ENCODE measurements at regions not wholly inside any gene's neighbourhood (a gene's known extent, or its start where the extent isn't known, plus 50 kb on each side); places are given as distances from the start of the nearest gene placed in this dataset.

DNA sequence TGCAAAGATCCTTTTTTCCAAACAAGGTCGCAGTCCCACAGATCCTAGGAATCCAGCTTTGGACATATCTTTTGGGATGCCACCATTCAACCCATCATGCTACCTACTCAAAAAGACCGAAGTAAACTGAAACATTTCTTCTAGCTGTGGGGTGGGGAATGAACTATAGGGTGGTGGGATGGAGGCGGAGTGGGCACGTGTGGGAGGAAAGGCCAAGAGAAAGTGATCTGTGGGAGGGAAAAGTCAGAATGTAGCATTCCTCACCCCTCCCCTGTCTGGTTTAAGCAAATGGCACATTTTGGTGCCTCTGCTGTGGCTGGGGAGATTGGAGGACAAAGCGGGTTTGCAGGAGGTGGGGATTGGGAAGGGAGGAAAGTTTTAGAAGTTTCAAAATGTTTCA, 59.2 kb upstream of the IL17B start:
- no peaks in the 10 kb centered on the region for H3K79me2 ChIP-seq (ENCODE audit: insufficient read depth)
- no peaks in the 10 kb centered on the region for H3K36me3 ChIP-seq (ENCODE audit: low read depth)

DNA sequence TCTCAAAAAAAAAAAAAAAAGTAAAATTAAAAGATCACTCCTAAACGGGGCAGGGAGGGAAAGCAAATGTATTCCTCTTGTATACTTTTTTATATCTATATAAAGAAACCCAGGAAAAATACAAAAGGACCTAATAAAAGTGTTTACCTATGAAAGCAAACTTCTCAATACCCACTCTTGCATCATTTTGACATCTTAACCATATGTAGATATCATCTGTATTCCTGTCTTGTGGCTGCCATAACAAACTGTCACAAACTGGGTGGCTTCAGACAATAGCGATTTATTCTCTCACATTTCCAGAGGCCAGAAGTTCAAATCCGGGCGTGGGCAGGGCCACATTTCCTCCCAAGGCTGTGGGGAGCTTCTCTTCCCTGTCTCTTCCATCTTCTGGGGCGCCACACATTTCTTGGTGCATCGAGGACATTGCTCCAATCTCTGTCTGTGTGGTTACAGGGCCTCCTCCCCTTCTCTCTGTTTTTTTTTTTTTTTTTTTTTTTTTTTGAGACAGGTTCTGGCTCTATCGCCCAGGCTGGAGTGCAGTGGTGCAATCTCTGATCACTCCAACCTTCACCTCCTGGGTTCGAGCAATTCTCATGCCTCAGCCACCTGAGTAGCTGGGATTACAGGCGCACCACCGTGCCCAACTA, 58.4 kb upstream of the IL17B start:
- Histone ChIP-seq H3K9me3 (ENCODE audit: low read depth) (no peaks in the 10 kb centered on the region), H3K4me2 (ENCODE audit: unreplicated experiment) (no peak overlapping the region), H3K36me3 (ENCODE audit: low read depth) (no peaks in the 10 kb centered on the region), H3F3A (ENCODE audit: insufficient read depth) (peaks cover 38% of the 10 kb centered on the region), H2AFZ (no peak overlapping the region), H3K79me2 (ENCODE audit: insufficient read depth) (no peaks in the 10 kb centered on the region), H3K9me2 (ENCODE audit: insufficient read depth) (no peaks in the 10 kb centered on the region), H3K27ac (no peak overlapping the region), H3K27me3 (replicated peaks; ENCODE audit: insufficient read depth) (no peaks in the 10 kb centered on the region), H3K4me3 (no peak overlapping the region), H3K9ac (no peak overlapping the region), H3K4me1 (ENCODE audit: insufficient read depth) (peaks cover 3% of the 10 kb centered on the region), H4K20me1 (ENCODE audit: insufficient read depth) (no peaks in the 10 kb centered on the region)
- TF ChIP-seq EZH2phosphoT487 (IDR thresholded peaks at IDR 0.05; ENCODE audit: insufficient read depth, low read depth): no peak
- in situ Hi-C loops (cut with MboI): no loop called here
- no peak for DNase-seq
- WGBS, 2 experiments (ENCODE audit: low coverage in 1 of 2, low lambda C conversion rate in 2 of 2, missing lambda C conversion rate in 2 of 2): 67 to 77% methylated on average over 10 of the region's 10 CpGs

More for the DNA sequence above, 59.2 kb upstream of the IL17B start:
- no peaks in the 10 kb centered on the region for H3K9me3 ChIP-seq (ENCODE audit: low read depth)
- H3K27ac ChIP-seq: no peak overlapping the region
- no peaks in the 10 kb centered on the region for H3K9me2 ChIP-seq (ENCODE audit: insufficient read depth)
- H3K4me2 ChIP-seq (ENCODE audit: unreplicated experiment): no peak overlapping the region
- H4K20me1 ChIP-seq (ENCODE audit: insufficient read depth): no peaks in the 10 kb centered on the region
- in situ Hi-C loops (cut with MboI): no loop called here
- TF ChIP-seq EZH2 (IDR thresholded peaks at IDR 0.05; ENCODE audit: insufficient read depth, poor library complexity, severe bottlenecking) (no peak), EZH2phosphoT487 (IDR thresholded peaks at IDR 0.05; ENCODE audit: insufficient read depth, low read depth) (no peak)
- no peak overlapping the region for H3K9ac ChIP-seq
- H3F3A ChIP-seq (ENCODE audit: insufficient read depth): peaks cover 30% of the 10 kb centered on the region
- H3K27me3 ChIP-seq (replicated peaks; ENCODE audit: insufficient read depth): no peaks in the 10 kb centered on the region
- no peak overlapping the region for H2AFZ ChIP-seq
- peaks cover 5% of the 10 kb centered on the region for H3K4me1 ChIP-seq (ENCODE audit: insufficient read depth)
- H3K4me3 ChIP-seq: no peak overlapping the region
- 88 to 89% methylated on average over 5 of the region's 5 CpGs for WGBS, 2 experiments (ENCODE audit: low coverage in 1 of 2, low lambda C conversion rate in 2 of 2, missing lambda C conversion rate in 2 of 2)
- DNase-seq: no peak

DNA sequence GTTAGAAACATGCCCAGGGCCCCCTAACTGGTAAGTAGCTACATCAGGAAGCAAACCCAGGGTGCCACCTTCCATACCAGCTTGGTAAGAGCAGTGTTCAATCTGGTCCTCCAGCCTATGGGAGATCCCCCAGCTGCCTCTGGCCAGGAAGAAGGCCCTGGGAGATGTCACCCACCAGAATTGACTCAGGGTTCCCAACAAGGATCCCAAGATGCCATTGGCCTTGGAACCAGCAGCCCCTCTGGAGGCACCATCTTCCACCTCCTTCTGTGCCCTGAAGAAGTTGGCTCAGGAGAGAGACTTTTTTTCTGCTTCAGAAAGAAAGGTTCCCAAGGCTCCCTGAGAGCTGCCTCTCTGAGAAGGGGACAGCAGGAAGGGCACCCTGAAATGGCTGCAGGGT, 56.6 kb upstream of the IL17B start:
- no peak for DNase-seq
- H3F3A ChIP-seq (ENCODE audit: insufficient read depth): peaks cover 56% of the 10 kb centered on the region
- H3K4me2 ChIP-seq (ENCODE audit: unreplicated experiment): no peak overlapping the region
- no peak overlapping the region for H2AFZ ChIP-seq
- no peak overlapping the region for H3K27ac ChIP-seq
- no peak overlapping the region for H3K4me3 ChIP-seq
- no peaks in the 10 kb centered on the region for H3K79me2 ChIP-seq (ENCODE audit: insufficient read depth)
- no peaks in the 10 kb centered on the region for H4K20me1 ChIP-seq (ENCODE audit: insufficient read depth)
- H3K9ac ChIP-seq: no peak overlapping the region
- TF ChIP-seq EZH2 (IDR thresholded peaks at IDR 0.05; ENCODE audit: insufficient read depth, poor library complexity, severe bottlenecking): no peak
- TF ChIP-seq EZH2phosphoT487 (IDR thresholded peaks at IDR 0.05; ENCODE audit: insufficient read depth, low read depth): no peak
- H3K9me3 ChIP-seq (ENCODE audit: low read depth): no peaks in the 10 kb centered on the region
- H3K27me3 ChIP-seq (replicated peaks; ENCODE audit: insufficient read depth): no peaks in the 10 kb centered on the region
- no peaks in the 10 kb centered on the region for H3K4me1 ChIP-seq (ENCODE audit: insufficient read depth)
- peaks cover 5% of the 10 kb centered on the region; the same call in 1 of the 2 replicates for H3K36me3 ChIP-seq (ENCODE audit: low read depth)
- in situ Hi-C loops (cut with MboI): no loop called here
- H3K9me2 ChIP-seq (ENCODE audit: insufficient read depth): no peaks in the 10 kb centered on the region

DNA sequence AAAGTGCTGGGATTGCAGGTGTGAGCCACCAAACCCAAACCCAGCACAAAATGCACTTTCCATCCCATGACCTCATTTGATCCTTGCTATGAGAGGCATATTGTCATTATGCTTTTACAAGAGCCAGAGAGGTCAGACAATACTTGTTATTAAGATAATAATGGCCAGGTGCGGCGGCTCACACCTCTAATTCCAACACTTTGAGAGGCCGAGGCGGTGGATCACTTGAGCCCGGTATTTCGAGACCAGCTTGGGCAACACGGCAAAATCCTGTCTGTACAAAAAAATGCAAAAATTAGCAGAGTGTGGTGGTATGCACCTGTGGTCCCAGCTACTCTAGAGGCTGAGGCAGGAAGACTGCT, 55.9 kb upstream of the IL17B start:
- no peak overlapping the region for H3K4me2 ChIP-seq (ENCODE audit: unreplicated experiment)
- no peaks in the 10 kb centered on the region for H4K20me1 ChIP-seq (ENCODE audit: insufficient read depth)
- no peaks in the 10 kb centered on the region for H3K9me2 ChIP-seq (ENCODE audit: insufficient read depth)
- in situ Hi-C loops (cut with MboI): no loop called here
- no peak overlapping the region for H3K4me3 ChIP-seq
- H3K4me1 ChIP-seq (ENCODE audit: insufficient read depth): no peaks in the 10 kb centered on the region
- H3K9ac ChIP-seq: no peak overlapping the region
- no peak overlapping the region for H2AFZ ChIP-seq
- no peaks in the 10 kb centered on the region for H3K79me2 ChIP-seq (ENCODE audit: insufficient read depth)
- DNase-seq: no peak
- H3K36me3 ChIP-seq (ENCODE audit: low read depth): peaks cover 6% of the 10 kb centered on the region
- TF ChIP-seq EZH2 (IDR thresholded peaks at IDR 0.05; ENCODE audit: insufficient read depth, poor library complexity, severe bottlenecking): no peak
- TF ChIP-seq EZH2phosphoT487 (IDR thresholded peaks at IDR 0.05; ENCODE audit: insufficient read depth, low read depth): no peak
- 95 to 97% methylated on average over 7 of the region's 7 CpGs for WGBS, 2 experiments (ENCODE audit: low coverage in 1 of 2, low lambda C conversion rate in 2 of 2, missing lambda C conversion rate in 2 of 2)
- H3F3A ChIP-seq (ENCODE audit: insufficient read depth): peaks cover 63% of the 10 kb centered on the region
- no peak overlapping the region for H3K27ac ChIP-seq
- H3K9me3 ChIP-seq (ENCODE audit: low read depth): no peaks in the 10 kb centered on the region
- no peaks in the 10 kb centered on the region for H3K27me3 ChIP-seq (replicated peaks; ENCODE audit: insufficient read depth)

Measured in GM23248 (cell line).